DOHH2 (cell line): ENCODE measurements at regions not wholly inside any gene's neighbourhood (a gene's known extent, or its start where the extent isn't known, plus 50 kb on each side); places are given as distances from the start of the nearest gene placed in this dataset.

ENCODE experiments used
- CTCF ChIP-seq: fragments of 200-600 bp; sonication (generic); IDR thresholded peaks from one replicate; pipeline ENCODE4 v1.5.1; 2014; ENCODE audit warnings: antibody characterized with exemption, mild to moderate bottlenecking, low read depth, low read length; ENCODE audit not compliant: poor library complexity, severe bottlenecking
- EZH2phosphoT487 ChIP-seq: fragments of 200-600 bp; sonication (generic); IDR thresholded peaks from 2 replicates; pipeline ENCODE4 v1.6.1; 2017; ENCODE audit warnings: borderline replicate concordance, mild to moderate bottlenecking, antibody characterized with exemption, low read length, moderate library complexity, mixed read lengths

- TF ChIP-seq CTCF, result no peak
- TF ChIP-seq EZH2phosphoT487, result no peak
These were observed 472.1 kb upstream of the MARCKS start for GRCh38 chr6:113385020-113385431.
